ENCODE measurements at regions not wholly inside any gene's neighbourhood (a gene's known extent, or its start where the extent isn't known, plus 50 kb on each side); places are given as distances from the start of the nearest gene placed in this dataset.

DNA sequence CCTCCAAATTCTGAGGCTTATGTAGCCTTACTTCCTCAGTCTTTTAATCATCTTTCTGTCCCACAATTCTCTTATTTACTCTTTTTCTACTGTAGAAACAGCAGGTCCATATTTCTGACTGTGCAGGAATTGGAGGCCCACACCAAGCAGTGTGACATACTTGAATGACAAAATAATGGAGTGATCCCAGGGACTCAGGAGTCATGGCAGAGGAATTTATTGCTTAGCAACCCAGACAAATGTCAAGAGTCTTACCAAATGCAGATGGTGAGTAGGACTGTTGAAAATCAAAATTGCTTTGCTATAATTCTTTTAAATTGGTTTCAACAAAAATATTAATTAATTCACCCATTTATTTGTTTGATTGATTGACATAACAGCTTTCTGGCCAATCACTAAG, 59.9 kb downstream of the HTR1B start:
- peak; percentile 37 for DNase-seq (ENCODE audit: low read depth)

DNA sequence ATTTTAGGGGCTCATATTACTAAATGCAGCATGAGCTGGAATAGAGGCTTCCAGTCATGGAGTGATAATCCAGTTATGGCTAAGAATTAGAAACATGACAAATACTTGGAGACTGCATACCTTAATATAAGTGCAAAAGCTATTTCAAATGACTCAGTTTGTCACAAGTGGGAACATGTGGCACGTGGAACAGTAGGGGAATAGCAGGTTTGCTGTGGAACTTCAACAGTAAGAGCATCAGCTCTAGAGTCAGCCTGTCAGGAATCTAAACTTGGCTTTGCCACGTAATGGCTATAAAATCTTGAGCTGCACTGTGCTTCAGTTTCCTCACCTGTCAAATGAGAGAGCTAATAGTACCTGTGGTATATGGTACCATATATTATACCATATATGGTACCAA, 62.1 kb downstream of the HTR1B start:
- no peak for DNase-seq (ENCODE audit: low read depth)

DNA sequence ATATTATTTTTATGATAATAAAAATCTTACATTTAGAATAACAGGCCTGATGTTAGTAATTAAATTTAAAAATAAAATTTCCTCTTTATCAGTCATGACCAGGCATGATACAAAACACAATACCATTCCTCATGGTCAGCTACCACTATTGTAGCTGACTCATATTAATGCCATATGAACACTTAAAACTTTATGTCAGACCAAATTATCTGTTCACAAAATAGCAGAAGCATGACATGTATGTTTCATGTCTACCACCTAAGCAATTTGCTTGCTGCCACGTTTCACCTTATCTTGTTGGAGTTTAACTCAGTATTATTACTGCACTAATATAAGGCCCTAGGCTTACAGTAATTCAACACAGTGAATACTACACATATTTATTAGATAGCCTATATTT, 65.7 kb downstream of the HTR1B start:
- DNase-seq (ENCODE audit: low read depth) = no peak

DNA sequence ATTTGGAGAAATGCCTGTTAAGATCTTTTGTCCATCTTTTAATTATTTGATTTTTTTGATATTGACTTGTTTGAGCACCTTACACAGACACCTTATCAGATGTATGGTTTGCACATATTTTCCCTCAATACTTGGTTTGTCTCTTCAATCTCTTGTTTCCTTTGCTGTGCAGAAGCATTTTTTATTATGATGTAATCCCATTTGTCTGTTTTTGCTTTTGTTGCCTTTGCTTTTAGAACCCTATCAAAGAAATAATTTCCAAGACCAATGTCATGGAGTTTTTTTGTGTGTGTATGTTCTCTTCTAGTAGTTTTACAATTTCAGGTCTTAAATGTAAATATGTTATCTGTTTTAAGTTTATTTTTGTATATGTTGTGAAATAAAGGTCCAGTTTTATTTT, 73.9 kb downstream of the HTR1B start:
- no peak for DNase-seq (ENCODE audit: low read depth)

DNA sequence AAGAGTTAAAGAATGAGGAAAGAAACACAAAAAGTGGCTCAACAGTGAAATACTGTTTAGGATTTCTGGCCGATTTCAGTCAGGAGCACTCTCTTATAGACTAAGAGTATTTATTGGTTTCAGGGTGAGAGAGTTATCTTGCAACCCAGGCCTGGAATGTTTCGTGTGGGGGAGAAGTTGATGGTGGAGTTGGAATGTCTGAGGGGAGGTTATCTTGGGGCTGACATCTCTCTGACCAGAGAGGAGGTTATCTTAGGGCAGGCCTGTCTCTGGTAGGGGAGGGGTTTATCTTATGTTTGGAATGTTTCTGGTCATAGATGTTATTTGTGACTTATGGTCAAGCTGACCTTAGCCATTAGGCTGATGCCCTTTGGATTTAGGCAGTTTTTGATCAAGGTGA, 80.3 kb downstream of the HTR1B start:
- DNase-seq (ENCODE audit: low read depth) = no peak

DNA sequence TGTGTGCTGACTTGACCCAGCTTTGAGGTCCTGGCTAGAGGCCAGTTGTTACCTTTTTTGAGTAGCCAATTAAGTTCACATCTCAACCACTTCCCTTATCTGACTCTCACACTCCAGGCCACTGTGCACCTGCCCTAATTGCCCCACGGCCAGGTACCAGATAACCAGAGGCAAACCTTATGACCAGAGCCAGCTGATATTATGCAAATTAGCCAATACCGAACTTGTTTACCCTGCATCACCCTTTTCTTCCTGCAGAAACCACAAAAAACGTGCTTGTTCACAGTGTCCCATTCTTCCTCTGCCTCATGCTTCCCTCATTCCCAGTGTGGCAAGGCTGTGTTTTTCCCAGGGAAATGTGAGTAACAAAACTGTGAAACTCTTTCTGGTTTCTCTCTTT, 89.3 kb downstream of the HTR1B start:
- no peak for DNase-seq (ENCODE audit: low read depth)

DNA sequence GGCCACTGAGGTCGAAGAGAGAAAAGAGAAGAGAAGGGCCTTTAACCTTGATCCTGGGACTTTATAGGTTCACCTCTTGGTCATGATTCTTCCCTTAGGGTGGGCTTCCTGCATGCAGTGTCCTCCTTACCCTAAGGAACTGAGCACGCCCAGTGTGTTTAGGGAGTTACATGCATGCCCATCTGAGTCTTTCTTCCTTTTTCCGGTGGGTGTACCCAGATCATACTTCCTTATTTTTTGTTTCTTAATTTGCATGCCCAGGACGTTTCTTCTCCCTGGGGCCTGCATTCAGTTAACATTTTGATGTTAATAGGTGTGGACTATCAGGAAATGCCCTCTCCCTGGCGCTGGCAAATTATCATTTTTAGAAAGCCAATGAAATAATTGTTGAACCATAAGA, 91.5 kb downstream of the HTR1B start:
- no peak for DNase-seq (ENCODE audit: low read depth)

DNA sequence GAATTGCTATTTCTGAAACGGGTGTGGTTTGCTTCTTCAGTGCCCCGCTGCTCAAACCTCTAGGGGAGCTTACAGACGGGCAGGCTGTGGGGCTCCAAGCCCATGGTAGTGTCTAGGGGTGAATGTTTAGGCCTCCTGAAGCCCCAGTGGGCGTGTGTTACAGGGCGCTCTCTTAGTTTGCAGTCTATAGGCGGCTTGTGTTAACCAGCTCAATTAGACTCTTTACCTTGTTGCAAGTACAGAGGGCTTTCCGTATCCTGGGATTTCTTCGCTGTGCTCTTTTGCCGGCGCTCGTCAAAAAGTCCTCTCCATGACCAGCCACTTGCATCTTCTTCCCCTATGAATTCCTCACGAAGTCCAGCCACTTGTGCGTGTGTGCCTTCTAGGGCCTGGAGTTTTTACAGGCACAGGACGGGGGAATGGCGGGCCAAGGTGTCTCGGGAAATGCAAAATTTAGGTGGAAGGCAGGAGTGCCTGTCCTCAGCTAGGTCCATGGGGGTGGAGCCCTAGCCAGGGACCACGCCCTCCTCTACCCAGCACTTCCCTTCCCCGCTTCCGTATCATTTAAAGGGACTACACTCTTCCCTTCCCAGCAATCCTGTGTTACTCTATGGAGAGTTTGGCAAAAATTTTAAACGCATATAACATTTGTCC, 94.5 kb downstream of the HTR1B start:
- DNase-seq (ENCODE audit: low read depth) = no peak

DNA sequence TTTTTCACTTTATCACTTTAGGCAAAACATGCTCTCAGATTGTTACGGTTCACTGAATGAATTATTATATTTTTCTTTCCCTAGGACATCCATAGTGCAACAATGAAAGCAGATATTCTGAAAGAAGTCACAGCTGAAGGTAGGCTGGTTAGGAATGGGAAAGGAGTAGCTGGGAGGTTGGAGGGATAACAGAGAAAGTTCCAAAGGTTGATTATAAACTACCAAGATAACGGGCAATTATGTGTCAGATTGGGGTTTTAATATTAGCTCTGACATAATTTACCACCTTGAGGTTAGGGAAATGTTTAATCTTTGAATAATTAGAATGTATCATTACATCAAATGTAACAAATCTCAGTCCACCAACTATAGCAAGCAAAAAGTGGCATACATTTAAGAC, 96.5 kb downstream of the HTR1B start:
- DNase-seq (ENCODE audit: low read depth) = no peak

DNA sequence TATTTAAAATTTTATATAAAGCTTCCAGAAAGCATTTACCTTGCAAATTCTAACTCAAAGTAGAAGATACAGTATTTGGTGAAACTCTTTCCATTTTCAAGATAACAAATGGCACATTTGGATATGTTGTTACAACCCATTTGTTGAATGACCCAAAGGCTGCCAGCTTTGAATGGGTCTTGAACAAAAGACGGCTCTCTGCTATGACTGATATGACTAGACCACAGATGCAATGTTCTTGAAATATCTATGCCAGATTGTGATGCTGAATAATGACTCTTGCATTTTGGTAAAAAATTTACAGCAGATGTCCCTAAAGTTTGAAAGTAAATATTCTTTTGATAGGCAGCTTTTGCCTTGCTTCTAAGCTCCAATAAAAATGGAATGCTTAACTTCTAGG, 99.6 kb downstream of the HTR1B start:
- no peak for DNase-seq (ENCODE audit: low read depth)

DNA sequence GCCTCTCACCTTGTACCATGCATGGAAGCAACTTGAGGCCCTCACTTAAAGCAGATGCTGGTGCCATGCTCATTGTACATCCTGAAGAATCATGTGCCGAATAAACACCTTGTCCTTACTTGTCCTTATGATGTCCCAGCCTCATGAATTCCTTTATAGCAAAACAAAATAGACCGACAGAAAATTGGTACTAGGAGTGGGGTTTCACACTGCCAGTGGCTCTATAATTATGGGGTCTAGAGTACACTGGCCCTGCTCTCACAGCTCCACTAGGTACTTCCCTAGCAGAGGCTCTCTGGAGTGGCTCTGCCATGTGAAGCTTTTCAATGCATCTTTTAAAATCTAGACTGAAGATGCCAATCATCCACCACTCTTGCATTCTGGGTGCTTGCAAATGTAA, 101.2 kb downstream of the HTR1B start:
- no peak for DNase-seq (ENCODE audit: low read depth)

DNA sequence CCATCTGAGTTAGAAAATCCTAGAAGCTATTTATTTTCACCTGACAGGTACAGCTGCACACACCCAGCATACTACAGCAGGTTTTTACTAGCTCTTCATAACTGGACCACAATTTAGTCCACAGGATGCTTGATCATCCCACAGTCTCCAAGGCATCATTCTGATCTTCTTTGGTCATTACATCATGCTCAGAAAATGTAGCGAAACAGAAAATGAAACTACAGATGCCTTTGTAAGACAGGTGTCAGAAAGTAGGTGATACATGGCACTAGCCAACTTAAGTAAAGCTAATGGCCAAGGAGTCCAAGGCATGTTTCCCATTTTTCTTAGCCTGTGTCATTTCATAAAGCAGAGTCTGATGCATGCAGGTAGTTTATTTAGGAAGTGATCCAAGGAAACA, 102.3 kb downstream of the HTR1B start:
- DNase-seq (ENCODE audit: low read depth) = no peak

DNA sequence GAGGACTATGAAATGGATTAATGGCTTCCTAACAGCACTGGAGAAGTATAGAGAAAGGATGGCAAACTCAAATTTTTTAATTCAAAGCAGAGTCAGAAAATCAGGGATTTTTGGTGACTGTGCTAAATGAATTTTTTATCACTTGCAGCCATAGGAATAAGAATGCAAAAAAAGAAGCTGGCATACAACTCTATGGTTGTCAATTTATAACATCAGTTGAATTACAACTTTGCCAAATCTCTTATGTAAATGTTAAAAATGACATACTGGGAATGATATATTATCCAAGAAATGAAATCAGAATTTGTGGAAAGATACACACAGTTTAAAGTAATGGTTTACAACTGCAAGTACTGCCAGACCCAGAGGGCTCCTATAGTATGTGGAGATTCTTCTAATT, 106.5 kb downstream of the HTR1B start:
- DNase-seq (ENCODE audit: low read depth) = no peak

DNA sequence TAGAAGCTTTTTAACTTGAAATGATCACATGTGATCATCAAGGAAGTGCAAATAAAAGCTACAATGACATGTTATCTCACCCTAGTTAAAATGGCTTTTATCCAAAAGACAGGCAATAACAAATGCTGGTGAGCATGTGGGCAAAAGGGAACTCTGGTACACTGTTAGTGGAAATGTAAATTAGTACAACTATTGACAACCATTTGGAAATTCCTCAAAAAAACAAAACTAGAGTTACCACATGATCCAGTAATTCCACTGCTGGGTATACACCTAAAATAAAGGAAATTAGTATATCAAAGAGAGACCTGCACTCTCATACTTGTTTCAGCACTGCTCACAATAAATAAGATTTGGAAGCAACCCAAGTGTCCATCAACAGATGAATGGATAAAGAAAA, 108.7 kb downstream of the HTR1B start:
- no peak for DNase-seq (ENCODE audit: low read depth)

DNA sequence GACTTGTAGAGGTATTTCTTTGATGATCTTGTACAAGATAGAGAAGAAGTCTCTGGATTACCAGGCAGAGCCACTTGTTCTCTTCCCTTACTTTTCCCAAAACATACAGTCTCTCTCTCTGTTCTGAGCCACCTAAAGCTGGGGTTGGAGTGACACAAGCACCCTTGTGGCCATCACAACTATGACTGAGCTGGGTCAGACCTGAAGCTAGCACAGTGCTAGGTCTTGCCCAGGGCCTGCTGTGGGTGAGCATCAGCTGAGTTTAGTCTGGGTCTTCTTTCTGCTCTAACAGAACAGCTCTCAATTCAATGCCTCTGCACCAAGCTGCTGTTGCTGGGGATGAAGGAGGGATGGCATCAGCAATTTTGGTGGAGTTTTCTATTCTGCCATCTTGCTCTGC, 110.2 kb downstream of the HTR1B start:
- DNase-seq (ENCODE audit: low read depth) = no peak

DNA sequence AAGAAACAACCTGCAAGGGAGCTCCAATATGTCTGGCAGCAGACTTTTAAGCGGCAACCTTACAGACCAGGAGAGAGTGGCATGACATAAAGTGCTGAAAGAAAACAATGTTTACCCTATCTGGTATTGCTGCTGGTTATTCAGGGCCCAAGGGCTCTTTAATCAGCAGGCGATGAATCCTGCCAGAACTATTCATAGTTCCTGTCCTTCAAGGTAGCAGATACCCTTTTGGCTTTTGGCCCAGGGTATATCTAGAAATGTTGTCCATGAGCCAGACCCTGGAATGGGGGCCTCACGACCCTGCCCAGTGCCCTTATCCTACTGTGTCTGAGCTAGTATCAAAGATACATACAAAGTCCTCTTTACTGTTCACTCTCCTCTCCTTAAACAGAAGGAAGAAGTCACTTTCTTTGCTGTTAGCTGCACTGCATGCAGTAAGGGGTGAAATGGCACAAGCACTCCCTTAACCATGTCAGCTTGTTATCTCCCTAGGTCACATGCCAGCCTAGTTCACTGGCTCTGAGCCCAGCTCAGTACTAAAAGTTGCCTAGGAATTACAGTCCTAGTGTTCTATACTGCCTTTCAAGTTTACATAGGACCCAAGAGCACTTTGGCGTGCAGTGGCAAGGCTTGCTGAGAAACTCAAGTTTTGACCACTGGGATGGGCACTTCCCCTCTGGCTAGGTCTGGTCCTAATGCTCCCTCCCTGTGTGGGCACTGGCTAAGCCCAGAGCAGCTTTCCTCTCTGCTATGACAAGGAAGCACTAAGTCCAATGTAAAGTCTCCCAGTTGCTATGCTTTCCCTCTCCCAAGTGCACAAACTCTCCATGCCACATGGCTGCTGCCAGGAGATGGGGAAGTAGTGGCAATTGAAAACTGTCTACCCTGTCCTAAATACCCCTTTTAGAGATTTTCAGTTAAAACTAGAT, 122.0 kb downstream of the HTR1B start:
- no peak for DNase-seq (ENCODE audit: low read depth)

DNA sequence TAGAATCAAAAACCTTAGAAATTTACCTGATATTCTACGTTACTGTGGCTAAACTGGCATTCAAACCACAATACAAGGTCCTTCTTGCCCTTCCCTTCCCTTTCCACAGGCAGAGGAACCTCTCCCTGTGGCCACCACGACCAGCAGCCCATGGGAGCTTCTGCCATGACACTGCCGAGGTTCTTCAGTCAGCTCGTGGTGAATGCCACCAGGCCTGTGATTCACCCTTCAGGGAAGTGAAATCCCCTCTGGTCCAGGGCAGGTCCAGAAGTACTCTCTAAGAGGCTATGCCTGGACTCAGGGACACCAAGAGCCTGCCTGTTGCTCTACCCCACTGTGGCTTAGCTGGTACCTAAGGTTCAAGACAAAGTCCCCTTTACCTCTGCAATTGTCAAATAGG, 123.0 kb downstream of the HTR1B start:
- DNase-seq (ENCODE audit: low read depth) = no peak

DNA sequence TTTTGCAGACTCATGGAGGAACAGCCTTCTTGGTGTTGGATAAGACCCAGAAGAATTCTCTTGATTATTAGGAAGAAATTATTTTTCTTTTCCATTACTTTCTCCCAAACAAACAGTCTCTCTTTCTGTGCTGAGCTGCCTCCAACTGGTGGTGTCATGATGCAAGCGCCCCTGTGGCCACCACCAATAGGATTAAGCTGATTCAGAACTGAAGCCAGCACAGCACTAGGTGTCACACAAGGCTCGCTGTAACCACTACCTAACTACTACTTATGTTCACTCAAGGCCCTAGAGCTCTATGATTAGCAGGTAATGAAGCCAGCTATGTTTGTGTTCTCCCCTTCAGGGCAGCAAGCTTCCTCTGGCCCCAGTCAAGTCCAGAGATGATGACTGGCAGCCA, 123.4 kb downstream of the HTR1B start:
- DNase-seq (ENCODE audit: low read depth) = no peak

DNA sequence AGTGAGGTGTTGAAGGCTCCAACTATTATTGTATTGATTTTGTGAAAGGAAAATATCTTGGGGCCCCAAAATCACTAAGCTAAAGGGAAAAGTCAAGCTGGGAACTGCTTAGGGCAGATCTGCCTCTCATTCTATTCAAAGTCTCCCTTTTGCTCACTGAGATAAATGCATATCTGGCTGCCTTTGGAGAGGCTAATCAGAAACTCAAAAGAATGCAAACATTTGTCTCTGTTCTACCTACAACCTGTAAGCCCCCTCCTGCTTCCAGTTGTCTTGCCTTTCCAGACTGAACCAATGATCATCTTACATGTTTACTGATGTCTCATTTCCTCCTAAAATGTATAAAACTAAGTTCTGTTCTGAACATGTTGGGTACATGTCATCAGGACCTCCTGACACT, 125.9 kb downstream of the HTR1B start:
- DNase-seq (ENCODE audit: low read depth) = no peak

DNA sequence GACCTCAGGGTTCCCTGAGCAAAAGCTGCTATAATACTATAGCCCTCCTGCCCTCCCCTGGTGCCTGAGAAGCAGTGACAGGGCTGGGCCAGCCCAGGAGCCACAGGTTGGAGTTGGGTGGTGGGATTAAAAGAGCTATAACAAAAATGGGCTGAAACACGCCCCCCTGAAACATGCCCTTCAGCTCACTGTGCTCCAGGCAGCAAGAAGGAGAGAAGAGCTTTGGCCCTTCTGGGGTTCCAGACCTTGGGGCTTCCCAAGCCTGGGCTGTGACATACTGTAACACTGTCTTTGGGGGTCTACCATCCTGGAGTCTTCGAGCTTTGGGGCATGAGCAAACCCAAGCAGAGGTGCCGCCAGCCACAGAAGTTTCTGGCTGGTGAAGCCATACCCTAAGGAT, 129.2 kb downstream of the HTR1B start:
- DNase-seq (ENCODE audit: low read depth) = no peak

DNA sequence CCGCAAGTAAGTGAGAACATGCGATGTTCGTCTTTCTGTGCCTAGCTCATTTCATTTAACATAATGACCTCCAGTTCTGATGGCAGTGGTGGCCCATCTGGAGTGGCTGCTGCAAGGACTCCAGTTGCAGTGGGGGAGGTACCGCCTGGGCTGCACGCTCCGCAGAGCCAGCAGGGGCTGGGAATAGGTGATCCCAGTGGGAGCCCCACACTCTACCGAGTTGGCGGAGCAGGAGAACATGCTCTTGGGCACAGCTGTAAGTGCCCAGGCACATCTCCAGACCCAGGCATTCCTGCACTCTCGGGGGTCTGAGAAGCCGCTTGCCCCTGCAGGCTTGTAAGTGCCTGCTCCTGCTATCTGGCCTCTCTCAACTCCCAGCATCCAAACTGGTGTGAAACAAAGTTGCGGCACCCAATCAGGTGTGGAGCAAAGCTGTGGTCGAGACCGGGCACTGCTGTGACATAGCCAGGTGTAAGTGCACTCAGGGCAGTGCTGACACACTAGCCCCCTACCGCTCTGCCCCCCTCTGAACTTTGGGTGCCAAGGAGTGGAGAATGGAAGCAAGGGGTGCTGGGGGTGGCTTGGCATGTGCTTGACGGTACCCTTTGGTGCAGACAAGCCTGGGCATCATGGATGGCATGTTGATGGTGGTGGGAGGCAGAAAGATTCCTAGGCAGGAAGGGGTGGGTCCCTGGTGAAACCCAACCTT, 130.2 kb downstream of the HTR1B start:
- DNase-seq (ENCODE audit: low read depth) = no peak

DNA sequence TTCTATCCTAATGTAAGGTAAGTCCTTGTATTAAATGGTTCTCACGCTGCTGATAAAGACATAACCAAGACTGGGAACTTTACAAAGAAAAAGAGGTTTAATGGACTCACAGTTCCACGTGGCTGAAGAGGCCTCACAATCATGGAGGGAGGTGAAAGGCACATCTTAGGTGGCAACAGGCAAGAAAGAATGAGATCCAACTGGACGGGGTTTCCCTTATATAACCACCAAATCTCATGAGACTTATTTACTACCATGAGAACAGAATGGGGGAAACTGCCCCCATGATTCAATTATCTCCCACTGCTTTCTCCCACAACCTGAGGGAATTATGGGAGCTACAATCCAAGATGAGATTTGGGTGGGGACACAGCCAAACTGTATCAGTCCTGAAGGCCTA, 136.6 kb downstream of the HTR1B start:
- no peak for DNase-seq (ENCODE audit: low read depth)

DNA sequence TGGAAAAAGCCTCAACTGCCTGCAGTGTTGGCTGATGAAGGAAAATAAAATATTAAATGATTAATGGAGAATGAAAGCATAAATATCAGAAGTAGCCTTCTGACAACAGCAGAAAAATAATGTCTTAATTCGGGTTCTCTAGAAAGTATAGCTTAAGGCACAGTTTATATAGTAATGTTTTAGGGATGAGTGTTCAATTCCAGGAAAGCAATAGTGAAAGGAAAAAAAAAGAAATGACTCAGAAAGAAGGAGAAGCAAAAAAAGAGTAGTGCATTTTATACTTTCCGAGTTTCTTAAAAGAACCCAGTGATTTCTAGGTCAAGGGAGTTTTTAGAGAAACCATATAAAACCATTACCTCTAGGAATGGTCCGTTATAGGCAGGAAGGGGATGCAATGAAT, 137.3 kb downstream of the HTR1B start:
- DNase-seq (ENCODE audit: low read depth) = no peak
